Activated CD4-positive, alpha-beta T cell treated with anti-CD3 and anti-CD28 coated beads for 1 hour (primary cell): ENCODE measurements at regions not wholly inside any gene's neighbourhood (a gene's known extent, or its start where the extent isn't known, plus 50 kb on each side); places are given as distances from the start of the nearest gene placed in this dataset.
"Not testable (repeated sequence)": the region's sequence is repeated elsewhere in the genome, so short reads cannot be mapped to it uniquely, and the experiment has no call there.

Source experiments
- DNase-seq: peaks from one replicate; pipeline ENCODE4 v3.0.0-alpha.2; 2020

DNA sequence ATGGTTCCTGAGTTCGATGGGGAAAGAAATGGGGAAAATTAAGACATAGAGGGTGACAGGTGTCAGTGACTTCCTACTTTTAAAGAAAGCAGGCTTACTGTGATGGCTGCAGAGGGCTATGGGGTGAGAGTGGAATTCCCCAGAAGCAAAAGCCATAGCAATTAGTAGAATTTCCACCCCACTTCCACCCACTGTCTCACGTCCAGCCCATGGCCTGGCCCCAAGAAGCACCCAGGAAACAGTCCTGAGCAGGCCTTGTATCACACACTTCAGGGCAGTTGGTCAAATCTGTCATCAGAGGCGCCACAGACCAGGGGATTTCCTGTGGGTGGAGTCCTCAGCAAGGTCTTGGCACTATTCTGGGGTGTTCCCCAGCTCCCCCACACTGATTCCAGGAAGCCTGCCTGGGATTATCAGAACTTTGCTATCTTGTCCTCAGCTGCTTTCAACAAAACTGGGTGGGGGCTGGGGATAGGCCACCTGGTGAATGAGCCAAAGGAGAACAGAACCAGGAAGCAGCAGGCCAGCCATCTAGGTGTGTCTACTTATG, 120.1 kb upstream of the CCND2 start:
- no peak for DNase-seq

DNA sequence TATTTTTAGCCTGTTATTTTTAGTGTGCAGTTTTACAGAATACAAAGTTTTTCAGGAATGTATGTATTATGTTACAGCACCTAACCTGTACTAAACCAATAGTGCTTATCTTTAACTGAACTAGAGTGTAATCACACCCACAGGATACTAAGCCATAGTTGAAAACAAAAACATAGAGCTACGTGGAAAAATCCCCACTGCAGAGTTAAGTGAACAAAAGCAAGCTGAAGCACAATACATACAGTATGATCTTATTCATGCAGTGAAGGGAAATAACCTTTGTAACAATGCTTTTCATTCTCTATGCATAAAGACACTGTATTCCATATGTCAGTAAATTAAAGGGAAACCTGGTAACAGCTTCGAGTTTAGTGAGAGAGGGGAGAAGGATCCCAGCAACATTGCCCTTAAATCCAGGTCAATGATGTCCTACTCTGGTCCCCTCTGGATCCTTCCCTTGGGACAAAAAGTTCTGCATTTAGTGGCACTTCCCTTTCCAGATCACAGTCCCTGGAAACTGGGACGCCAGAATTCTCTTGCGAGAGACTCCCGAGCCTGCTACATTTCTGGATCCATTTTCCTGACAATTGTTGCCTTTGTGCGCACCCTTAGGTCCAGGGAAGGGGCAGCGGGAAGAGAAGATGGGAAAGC, 121.3 kb upstream of the CCND2 start:
- no peak for DNase-seq

DNA sequence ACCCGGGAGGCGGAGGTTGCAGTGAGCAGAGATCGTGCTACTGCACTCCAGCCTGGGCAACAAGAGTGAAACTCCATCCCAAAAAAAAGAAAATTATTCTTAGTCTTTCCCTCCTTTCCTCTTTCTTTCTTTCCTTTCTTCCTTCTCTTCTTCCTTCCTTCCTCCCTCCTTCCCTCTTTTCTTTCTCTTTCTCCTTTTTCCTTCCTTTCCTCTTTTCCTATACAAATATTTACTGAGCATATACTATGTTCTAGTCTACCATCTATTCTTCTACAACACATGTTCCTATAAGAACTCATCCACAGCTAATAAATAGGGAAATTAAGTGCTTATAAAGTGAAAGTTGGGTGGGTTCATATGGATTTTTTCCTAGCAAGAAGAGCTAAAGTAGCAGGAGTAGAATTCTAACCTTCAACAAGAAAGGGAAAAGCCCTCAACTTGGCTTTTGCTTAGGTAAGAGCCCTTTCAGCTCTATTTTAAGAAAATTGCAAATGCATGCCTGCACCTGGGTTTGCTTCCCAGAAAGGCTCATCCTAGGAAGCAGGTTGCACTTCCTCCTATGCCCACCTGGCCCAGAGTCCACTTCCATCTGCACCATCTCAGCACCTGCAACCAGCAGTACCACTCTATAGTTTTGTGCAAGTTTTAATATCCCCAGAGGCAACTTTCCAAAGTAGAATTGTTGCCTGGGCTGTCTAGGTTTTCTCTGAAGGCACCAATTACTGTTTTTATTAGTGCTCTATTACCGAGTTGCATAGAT, 122.0 kb upstream of the CCND2 start:
- no peak for DNase-seq

DNA sequence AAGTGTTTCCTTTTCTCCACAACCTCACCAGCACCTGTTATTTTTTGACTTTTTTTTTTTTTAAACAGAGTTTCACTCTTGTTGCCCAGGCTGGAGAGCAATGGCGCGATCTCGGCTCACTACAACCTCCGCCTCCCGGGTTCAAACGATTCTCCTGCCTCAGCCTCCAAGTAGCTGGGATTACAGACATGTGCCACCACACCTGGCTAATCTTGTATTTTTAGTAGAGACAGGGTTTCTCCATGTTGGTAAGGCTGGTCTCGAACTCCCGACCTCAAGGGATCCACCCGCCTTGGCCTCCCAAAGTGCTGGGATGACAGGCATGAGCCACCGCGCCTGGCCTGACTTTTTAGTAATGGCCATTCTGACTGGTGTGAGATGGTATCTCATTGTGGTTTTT, 123.2 kb upstream of the CCND2 start:
- DNase-seq = not testable (repeated sequence)

DNA sequence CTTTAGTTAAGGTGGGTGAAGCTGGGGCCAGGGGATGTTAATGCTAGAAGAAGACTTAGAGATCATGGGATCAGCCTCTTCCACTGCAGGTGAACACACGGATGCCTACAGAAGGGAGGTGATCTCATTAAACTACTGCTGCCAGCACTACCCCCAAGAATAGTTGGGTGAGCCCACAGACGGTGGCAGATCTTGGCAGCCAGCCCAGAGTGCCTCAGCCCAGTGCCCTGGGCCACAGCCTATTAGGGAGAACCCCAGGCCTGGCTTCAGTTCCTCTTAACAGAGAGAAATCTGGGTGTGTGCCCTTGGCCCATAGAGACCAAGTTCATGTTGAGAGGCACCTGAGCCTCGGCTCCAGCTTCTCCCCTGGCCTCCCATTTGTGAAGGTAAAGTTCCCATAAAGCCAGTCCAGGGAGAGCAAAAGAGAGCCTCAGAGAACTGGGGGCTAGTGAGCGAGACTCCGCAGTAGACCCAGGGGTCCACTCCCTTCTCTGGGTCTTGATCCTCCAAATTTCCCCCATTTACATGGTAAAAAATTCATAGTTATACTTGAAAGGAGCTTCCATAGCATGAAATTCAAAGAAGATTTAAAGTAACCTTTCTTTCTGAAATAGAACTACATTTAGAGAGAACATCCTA, 125.0 kb upstream of the CCND2 start:
- no peak for DNase-seq

DNA sequence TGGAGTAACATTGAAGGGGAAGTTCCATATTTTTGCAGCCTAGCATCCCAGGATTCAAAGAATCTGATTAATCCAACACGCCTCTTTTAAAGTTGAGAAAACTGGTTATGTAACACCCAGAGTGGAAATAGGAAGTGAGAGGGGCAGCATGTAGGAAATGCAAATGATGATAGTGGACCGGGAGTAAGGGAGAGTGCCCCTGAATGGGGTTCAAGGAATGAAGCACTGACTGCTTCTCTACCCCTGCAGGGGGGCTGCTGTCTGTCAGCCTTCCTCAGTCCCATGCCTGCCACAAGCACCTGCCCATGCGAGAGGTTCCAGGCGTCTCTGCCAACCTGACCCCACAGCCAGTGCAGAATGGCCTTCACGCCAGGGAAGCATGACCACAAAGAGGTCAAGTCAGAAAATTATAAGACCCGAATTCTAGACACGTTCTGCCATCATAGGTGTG, 126.5 kb upstream of the CCND2 start:
- no peak for DNase-seq

DNA sequence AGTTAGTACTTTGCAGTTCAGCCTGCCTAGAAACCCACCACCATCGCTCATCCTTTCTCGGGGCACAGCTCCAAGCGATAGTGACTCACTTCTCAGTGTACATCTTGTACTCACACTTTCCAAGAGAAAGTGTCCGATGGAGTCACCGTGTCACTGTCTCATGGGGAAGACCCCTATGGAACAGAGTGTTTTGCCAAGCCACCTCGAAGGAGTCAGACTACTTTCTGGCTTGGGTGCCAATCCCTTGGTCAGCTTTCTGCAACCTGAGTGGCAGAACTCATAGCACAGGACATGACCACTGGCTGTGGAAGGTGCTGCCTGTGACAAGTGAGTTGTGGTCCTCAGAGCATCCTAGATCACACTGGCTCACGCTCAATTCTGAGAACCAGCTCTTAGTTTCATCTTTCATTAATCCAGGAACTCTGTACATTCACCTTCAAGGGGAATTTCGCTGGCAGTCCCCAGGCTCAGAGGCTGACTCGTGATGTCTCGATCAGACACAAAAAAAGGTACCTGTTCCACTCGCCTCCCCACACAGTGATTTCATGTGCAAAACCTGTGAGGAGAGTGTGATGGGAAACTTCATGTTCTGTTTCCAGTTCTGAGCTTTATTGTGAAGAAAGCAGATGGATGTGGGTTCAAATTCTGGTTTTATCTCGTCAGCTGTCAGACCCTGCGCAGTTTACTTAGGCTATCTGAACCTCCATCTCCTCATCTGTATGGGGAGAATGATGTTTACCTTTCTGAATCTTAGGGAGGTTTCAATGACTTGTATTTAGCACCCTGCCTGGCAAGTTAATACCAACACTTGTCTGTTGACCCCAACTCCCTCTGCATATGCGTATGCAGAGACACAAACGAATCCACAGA, 127.3 kb upstream of the CCND2 start:
- peak; percentile 18 for DNase-seq

DNA sequence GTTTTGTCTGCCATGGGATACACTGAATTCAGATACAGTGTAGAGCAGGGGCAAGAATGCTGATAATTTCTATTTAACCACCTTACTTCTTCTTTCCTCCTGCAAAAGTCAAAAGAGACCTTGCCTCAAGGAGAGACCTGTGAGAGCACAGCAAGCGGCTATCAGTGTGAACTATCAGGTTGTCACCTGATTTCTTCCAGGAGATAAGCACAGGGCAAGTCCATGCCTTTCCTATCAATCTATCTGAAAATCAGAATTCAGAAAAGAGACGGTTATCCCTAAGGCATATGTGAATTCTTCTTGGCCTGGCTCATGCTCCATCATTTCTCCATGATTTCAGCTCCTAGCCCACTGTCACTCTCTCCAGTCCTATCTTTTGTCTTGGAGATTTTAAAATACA, 128.9 kb upstream of the CCND2 start:
- no peak for DNase-seq

DNA sequence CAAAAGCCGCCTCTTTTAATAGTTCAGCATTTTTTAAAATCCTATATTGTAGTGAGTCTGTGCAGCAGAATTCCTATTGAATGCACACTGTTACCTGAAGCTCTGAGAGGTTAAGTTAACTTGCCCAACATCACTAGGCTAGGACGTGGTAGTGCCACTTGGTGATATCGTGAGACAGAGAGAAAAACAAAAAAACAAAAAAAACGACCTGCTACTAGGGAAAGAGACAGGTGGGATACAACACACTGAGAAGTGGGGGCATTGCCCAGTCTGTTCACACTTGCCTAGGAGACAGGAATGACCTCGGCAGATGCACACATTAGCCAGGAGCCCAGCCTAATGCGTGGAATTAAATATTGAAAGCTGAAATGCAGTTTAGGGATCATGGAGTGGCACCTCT, 129.7 kb upstream of the CCND2 start:
- no peak for DNase-seq

DNA sequence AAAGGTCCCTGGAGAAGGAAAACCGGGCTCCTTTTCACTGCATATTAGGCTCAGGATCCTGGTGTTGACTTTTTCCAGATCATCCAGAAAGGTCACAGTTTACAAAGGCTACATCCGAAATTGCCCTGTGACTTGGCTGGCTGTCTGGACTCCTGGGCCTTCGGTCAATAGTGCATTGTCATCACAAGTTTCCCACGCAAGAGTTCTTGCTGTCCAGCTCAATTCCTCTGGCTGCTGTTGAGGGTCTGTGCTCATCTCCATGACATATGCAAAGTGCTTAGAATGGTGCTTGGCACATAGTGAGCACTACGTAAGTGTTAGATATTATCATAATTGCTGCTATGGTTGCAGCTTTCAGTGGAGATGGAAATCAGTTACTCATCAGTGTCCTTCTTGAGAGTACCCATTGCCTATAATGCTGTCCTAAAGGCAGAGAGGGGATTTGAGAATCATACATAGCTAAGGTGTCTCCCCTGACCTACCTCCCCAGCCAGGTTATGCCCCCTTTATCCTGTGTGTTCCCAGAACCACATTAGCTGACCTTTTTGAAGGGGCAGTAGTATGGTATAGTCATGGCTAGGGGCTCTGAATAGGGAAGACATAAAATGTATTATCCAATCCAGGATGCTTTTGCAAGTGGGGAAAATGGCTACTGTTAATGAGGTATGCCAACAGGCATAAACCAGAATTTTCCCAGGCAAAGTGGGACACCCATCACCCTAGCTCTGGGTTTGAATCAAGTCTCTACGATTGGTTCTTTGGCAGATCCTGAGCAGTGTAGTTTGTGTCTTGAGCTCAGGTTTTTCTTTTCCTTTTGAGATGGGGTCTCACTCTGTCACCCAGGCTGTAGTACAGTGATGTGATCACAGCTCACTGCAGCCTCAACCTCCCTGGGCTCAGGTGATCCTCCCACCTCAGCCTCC, 132.0 kb upstream of the CCND2 start:
- no peak for DNase-seq

DNA sequence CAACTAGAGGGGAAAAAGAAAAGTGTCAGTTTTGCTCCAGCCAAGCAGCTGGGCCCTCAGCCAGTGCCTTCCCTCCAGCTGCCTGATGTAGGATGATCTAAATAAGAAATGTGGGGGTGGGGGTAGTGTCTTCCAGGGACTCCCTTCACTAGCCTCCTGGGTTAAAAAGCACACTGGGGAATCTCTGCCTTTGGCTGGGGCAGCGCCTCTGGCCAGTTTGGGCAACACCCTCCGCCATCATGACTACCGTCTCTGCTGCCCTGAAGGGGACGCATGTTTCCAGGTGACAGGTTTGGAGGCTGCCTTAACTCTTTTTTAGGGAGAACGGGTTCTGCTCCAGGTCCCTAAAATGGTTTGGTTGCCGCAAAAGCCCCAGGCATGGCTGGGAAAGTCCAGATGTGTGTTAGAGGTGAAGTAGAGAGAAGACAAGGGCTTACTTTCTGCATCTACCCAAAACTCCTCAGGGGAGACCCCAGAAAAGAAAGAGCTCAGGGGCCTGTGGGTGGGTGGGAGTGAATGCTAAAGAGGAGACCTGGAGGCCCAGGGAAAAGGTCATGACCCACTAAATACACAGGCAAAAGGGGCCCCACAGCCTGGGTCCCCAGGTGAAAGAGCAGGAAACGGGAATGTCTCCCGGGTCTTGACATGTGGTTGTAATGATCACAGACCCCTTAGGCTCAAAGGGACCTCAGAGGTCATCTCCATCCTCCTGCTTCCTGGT, 132.8 kb upstream of the CCND2 start:
- DNase-seq = no peak

DNA sequence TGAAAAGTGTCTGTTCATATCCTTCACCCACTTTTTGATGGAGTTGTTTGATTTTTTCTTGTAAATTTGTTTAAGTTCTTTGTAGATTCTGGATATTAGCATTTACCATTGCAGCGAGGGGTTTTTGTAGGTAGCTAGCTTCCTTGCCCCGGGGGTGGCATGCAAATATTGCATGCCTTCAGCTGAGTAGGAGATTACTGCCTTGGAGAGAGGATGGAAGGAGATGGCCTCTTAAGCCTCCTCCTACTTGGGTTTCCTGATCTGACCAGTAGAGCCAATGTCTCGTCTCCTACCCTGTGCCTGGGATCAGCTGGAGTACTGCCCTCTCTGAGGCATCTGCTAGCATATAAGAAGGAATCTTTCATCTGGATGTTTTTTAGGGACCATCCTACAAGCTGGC, 134.4 kb upstream of the CCND2 start:
- no peak for DNase-seq

DNA sequence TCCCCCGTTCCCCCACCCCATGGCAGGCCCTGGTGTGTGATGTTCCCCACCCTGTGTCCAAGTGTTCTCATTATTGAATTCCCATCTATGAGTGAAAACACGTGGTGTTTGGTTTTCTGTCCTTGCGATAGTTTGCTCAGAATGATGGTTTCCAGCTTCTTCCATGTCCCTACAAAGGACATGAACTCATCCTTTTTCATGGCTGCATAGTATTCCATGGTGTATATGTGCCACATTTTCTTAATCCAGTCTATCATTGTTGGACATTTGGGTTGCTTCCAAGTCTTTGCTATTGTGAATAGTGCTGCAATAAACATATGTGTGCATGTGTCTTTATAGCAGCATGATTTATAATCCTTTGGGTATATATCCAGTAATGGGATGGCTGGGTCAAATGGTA, 135.0 kb upstream of the CCND2 start:
- DNase-seq = not testable (repeated sequence)

DNA sequence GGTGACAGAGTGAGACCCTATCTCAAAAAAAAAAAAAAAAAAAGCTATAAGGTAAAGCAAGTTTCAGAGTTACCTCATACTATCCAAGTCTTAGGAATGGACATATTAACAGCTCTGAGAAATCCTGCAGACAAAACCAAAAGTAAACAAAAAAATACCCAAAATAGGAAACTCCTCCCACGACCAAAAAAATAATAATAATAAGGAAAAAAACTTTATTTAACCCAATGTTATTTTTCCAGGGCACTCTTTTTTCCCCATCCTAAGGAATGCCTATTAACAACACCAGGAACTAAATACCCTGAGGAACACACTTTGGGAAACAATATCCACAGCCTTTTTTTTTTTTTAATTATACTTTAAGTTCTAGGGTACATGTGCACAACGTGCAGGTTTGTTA, 135.5 kb upstream of the CCND2 start:
- no peak for DNase-seq

DNA sequence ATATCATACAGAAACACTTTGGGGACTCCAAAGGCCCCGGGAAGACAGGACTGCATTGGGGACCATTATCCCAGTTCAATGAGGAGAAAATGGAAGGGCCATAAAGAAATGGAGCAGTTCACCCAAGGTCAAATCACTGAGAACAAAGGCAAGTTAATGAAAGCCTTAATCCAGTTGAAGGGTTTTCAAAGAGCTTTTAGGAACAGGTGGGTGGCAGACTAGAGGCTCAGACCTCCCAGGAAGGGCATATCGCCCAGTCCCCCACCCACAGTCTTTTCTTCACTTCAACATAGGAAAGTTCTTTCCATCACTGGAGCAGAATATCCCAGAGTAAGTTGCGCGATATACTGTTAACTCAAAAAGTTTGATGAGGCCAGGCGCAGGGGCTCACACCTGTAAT, 136.1 kb upstream of the CCND2 start:
- DNase-seq = no peak

DNA sequence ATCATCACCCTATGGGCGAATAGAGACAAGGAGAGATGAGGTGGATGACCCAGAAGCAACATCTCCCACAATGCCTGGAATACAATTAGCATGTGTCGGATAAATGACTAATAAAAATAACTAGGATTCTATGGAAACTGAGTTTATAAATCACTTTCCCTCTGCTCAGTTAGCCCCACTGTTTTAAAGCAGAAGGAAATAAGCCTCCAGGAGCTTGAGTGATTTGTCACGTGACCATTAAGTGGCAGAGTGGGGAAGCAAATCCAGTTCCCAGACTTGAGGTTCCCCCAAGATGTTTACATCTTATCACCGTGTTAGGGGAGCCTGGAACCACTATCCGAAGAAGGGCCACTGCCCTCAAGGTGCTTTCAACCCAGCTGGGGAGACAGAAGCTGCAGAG, 136.5 kb upstream of the CCND2 start:
- DNase-seq = no peak

DNA sequence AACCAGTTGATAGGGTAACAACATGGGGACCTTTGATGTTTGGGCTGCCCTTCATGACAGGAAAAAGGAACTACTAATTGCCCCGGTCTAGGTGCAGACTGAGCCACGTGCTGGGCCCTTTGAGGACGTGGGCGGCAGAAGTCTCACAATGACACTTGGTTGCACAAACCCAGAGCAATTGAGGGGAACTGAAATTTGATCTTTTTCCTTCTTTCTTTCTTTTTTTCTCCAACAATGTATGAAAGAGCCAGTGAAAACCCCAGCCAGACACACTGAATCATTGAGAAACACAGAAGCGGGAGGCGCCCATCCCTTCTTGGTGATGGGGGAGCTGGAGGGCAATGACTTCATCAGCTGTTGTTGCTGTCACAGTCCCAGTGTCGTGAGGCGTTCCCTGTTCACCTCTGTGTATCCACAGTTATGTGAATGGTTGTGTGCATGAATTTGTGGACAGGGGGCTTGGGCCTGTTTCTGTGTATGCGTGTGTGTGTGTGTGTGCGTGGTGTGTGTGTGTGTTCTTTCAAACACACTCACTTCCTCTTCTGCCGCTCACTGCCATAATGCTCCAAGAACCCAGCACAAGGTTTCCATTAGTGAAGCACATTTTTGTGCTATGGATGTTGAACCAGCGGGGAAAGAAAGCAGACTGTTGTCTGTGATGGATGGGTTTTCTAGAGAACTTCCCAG, 137.5 kb upstream of the CCND2 start:
- DNase-seq = no peak

DNA sequence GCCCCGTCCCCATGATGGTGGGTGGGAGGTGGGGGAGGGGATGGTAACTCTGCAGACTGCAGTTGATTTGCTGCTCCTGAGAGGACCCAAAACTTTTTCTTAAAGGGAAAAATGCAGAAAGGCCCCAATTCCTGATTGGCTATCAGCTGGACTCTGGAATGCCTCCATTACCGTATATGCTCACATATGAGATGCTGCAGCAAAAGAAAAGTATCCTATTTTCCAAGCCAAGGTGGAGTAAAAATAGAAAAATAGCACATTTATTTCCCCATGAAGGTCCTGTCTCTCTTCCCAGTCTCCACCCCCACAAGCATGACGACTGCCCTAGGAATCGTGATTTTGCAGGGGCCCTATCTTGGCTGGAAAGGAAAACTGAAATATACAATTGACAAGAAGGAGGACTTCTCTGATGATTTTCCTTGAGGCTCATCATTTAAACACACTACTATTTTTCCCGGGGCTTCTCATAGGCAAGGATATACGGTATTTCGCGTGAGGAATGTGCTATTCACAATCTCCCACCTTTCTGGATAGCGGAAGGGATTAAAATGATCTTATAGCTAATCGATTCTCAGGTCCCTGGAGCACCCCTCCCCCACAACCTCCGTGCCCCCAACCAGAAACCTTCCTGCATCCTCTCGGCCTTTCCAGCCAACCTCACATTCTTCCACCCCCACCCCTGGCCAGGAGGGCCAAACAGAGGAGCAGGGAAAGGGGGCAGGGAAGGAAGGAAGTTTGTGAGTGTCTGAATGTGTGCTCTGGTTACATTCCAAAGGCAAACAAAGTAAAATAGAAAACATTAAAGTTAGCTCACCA, 138.9 kb upstream of the CCND2 start:
- DNase-seq = no peak

DNA sequence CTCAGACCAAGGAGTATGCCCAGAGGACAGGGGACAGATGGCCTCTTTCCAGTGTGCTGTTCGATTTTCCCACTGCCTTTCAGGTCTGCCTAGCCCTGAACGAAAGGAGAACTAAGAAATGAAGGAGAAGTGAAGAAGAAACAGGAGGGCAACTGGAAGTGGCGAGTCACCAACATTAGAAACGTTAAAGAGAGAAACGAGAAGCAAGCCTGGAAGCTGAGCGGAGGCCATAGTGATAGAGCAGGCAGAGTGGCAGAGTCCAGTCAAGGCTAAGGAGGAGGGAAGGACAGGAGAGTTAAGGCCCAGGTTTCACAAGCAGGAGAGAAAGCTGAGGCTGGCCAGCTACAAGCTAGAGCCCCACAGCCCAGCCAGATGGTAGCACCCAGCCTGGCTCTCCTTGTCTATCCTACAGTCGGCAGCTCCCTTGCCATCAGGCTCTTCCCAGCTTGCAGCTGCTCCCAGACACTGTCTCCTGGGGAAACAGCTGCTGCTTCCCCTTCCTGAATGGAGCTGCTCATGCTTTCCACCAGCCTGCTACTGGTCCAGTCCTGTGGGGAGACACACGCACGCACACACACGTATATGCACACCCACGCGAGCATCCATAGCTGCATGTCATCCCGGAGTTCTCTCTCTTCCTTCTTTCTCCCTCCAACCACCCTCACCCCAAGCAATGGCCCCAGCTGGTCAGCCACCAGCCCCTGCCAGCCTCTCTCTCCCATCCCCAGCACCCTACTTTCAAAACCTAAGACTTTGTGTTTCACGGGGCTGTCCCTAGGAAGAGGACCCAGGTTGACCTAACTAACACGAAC, 139.7 kb upstream of the CCND2 start:
- no peak for DNase-seq
